ENCODE measurements at regions not wholly inside any gene's neighbourhood (a gene's known extent, or its start where the extent isn't known, plus 50 kb on each side); places are given as distances from the start of the nearest gene placed in this dataset.

- TF ChIP-seq GATA2 (IDR thresholded peaks at IDR 0.05; ENCODE audit: low read depth, low read length) (no peak), GATA3 (IDR thresholded peaks at IDR 0.05; ENCODE audit: low read depth, low read length) (no peak)
These were observed 221.4 kb upstream of the TFPI start for GRCh38 chr2:187775651-187776050.

Data from SH-SY5Y (cell line).